Peyer's patch (tissue), 4 donors: ENCODE measurements at regions not wholly inside any gene's neighbourhood (a gene's known extent, or its start where the extent isn't known, plus 50 kb on each side); places are given as distances from the start of the nearest gene placed in this dataset.

Experiments used
- POLR2A ChIP-seq, 2 donors: fragments of 450-650 bp; IDR thresholded peaks; one replicate each; pipeline ENCODE4 v1.5.1; 2017; ENCODE audit warnings: antibody characterized with exemption in 2 of 2, mild to moderate bottlenecking in 2 of 2, moderate library complexity in 2 of 2
- TF ChIP-seq, protein P1 (sequence below), 6 experiments: fragments of 450-650 bp in 4 of 6; fragments of 200-600 bp in 2 of 6; sonication (generic) in 1 of 6; IDR thresholded peaks; one replicate each; pipeline ENCODE4 v1.5.1; 2017 to 2019; ENCODE audit warnings: antibody characterized with exemption in 6 of 6, mild to moderate bottlenecking in 3 of 6, moderate library complexity in 1 of 6

DNA sequence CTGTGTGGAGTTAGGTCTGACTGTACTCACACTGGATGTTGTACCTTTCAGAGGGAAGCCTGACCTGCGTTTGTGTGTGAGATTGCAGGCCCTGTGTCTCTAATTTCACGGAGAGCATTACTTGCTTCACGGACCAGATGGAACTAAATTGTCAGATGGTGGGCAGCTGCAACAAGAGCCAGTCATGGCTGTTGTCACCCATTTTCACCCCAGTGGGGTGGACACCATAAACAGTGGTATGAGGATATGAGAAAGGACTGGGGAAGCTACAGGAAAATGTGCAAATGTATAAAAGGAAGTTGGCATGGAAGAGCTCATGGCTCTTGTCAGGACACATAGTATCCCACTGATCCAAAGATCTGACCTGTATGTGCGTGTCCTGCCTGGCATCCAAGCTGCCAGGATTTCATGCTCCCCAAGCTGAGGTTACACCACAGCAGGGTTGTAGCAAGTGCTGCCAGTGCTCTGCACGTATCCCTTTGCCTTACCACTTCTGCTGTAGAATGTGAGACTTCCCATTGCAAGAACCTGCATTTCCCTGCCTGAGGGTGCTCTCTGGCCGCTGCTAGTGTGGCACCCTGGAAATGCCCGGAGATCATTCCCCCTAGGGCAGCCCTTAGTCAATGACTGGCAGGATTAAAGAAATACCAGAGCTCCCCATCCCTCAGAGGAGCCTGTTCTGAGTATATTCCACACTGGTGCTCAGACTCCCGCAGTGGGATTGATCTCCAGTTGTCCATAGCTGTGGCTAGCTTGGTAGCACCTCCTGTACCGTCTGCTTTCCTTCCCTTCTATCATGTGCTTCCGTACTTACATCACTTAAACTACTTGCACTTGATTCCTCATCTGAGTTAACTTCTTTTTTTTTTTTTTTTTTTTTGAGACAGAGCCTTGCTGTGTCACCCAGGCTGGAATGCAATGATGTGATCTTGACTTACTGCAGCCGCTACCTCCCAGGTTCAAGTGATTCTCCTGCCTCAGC is 70.4 kb upstream of the TANC2 start:
- TF ChIP-seq, protein P1, sequence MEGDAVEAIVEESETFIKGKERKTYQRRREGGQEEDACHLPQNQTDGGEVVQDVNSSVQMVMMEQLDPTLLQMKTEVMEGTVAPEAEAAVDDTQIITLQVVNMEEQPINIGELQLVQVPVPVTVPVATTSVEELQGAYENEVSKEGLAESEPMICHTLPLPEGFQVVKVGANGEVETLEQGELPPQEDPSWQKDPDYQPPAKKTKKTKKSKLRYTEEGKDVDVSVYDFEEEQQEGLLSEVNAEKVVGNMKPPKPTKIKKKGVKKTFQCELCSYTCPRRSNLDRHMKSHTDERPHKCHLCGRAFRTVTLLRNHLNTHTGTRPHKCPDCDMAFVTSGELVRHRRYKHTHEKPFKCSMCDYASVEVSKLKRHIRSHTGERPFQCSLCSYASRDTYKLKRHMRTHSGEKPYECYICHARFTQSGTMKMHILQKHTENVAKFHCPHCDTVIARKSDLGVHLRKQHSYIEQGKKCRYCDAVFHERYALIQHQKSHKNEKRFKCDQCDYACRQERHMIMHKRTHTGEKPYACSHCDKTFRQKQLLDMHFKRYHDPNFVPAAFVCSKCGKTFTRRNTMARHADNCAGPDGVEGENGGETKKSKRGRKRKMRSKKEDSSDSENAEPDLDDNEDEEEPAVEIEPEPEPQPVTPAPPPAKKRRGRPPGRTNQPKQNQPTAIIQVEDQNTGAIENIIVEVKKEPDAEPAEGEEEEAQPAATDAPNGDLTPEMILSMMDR (IDR thresholded peaks at IDR 0.05), result no peak
- TF ChIP-seq POLR2A (IDR thresholded peaks at IDR 0.05), result no peak
